Neutrophil (primary cell): ENCODE measurements at regions not wholly inside any gene's neighbourhood (a gene's known extent, or its start where the extent isn't known, plus 50 kb on each side); places are given as distances from the start of the nearest gene placed in this dataset.

Experiments used
- H3K27ac ChIP-seq: fragments of 200-600 bp; sonication (generic); 2 replicates; pipeline ENCODE4 v1.5.1; 2016; ENCODE audit warnings: mild to moderate bottlenecking, moderate library complexity
- H3K27me3 ChIP-seq: fragments of 200-600 bp; sonication (generic); 2 replicates; pipeline ENCODE4 v1.6.0; 2016; ENCODE audit warnings: mild to moderate bottlenecking
- H3K36me3 ChIP-seq: fragments of 200-600 bp; sonication (generic); 2 replicates; pipeline ENCODE4 v1.5.1; 2017
- H3K4me1 ChIP-seq, 2 experiments: fragments of 200-600 bp in 1 of 2; sonication (generic) in 1 of 2; 1 replicate in 1 of 2; 2 replicates in 1 of 2; pipeline versions ENCODE4 v1.5.1 to v1.6.1; 2013 to 2016; ENCODE audit warnings: low read depth in 1 of 2, low read length in 1 of 2, mild to moderate bottlenecking in 1 of 2, moderate library complexity in 1 of 2; ENCODE audit not compliant: control insufficient read depth in 1 of 2, insufficient read depth in 1 of 2
- H3K4me3 ChIP-seq, 2 experiments: fragments of 200-600 bp in 1 of 2; sonication (generic) in 1 of 2; 1 replicate in 1 of 2; 2 replicates in 1 of 2; pipeline ENCODE4 v1.5.1; 2013 to 2016; ENCODE audit warnings: low read depth in 1 of 2, low read length in 1 of 2, mild to moderate bottlenecking in 1 of 2, moderate library complexity in 1 of 2
- H3K9me3 ChIP-seq: fragments of 200-600 bp; sonication (generic); 2 replicates; pipeline ENCODE4 v1.5.1; 2016
- CTCF ChIP-seq: fragments of 200-600 bp; sonication (generic); IDR thresholded peaks from 2 replicates; pipeline ENCODE4 v1.5.1; 2016; ENCODE audit warnings: antibody characterized with exemption

GRCh38 chr3:88979760-88980159 lies 127.7 kb upstream of the EPHA3 start:
- no peaks in the 10 kb centered on the region for H3K27me3 ChIP-seq
- H3K36me3 ChIP-seq: no peaks in the 10 kb centered on the region
- no peak overlapping the region for H3K27ac ChIP-seq
- no peaks in the 10 kb centered on the region for H3K4me1 ChIP-seq
- TF ChIP-seq CTCF: no peak
- H3K4me3 ChIP-seq: no peak overlapping the region
- H3K9me3 ChIP-seq: no peaks in the 10 kb centered on the region

- Histone ChIP-seq H3K9me3 (no peaks in the 10 kb centered on the region), H3K36me3 (no peaks in the 10 kb centered on the region), H3K27ac (no peak overlapping the region), H3K4me1 (no peaks in the 10 kb centered on the region), H3K4me3 (no peak overlapping the region), H3K27me3 (no peaks in the 10 kb centered on the region)
- TF ChIP-seq CTCF: no peak
These were observed 124.0 kb upstream of the EPHA3 start for GRCh38 chr3:88983458-88983857.

- H3K4me1 ChIP-seq: no peaks in the 10 kb centered on the region
These were observed 123.2 kb upstream of the EPHA3 start for GRCh38 chr3:88984256-88984655.

GRCh38 chr3:88984832-88985231 lies 122.6 kb upstream of the EPHA3 start:
- H3K27me3 ChIP-seq: no peaks in the 10 kb centered on the region
- no peak overlapping the region for H3K27ac ChIP-seq
- H3K4me1 ChIP-seq: no peaks in the 10 kb centered on the region
- no peaks in the 10 kb centered on the region for H3K9me3 ChIP-seq
- TF ChIP-seq CTCF: no peak
- no peak overlapping the region for H3K4me3 ChIP-seq
- no peaks in the 10 kb centered on the region for H3K36me3 ChIP-seq

More at GRCh38 chr3:88984256-88984655, 123.2 kb upstream of the EPHA3 start:
- Histone ChIP-seq H3K4me3 (no peak overlapping the region), H3K27ac (no peak overlapping the region), H3K9me3 (no peaks in the 10 kb centered on the region), H3K27me3 (no peaks in the 10 kb centered on the region), H3K36me3 (no peaks in the 10 kb centered on the region)
- no peak for TF ChIP-seq CTCF

GRCh38 chr3:88985491-88985890 lies 121.9 kb upstream of the EPHA3 start:
- TF ChIP-seq CTCF: no peak
- H3K4me3 ChIP-seq: no peak overlapping the region
- no peak overlapping the region for H3K27ac ChIP-seq
- H3K27me3 ChIP-seq: no peaks in the 10 kb centered on the region
- no peaks in the 10 kb centered on the region for H3K4me1 ChIP-seq
- no peaks in the 10 kb centered on the region for H3K36me3 ChIP-seq
- no peaks in the 10 kb centered on the region for H3K9me3 ChIP-seq

- Histone ChIP-seq H3K36me3 (no peaks in the 10 kb centered on the region), H3K4me1 (no peaks in the 10 kb centered on the region), H3K9me3 (no peaks in the 10 kb centered on the region), H3K4me3 (no peak overlapping the region), H3K27ac (no peak overlapping the region), H3K27me3 (no peaks in the 10 kb centered on the region)
- TF ChIP-seq CTCF: no peak
These were observed 120.6 kb upstream of the EPHA3 start for GRCh38 chr3:88986834-88987233.
